CD14-positive monocyte (primary cell): ENCODE measurements at regions not wholly inside any gene's neighbourhood (a gene's known extent, or its start where the extent isn't known, plus 50 kb on each side); places are given as distances from the start of the nearest gene placed in this dataset.

ENCODE experiments used
- DNase-seq, 3 donors: peaks; one replicate each; pipeline ENCODE4 v3.0.0-alpha.2; 2011 to 2022
- H2AFZ ChIP-seq: 2 replicates; pipeline ENCODE4 v1.6.0; 2012; ENCODE audit warnings: mild to moderate bottlenecking, low read depth, low read length, inconsistent platforms; ENCODE audit not compliant: insufficient read depth, poor library complexity, severe bottlenecking
- H3K27ac ChIP-seq, 2 donors: 1 replicate in 1 of 2; 2 replicates in 1 of 2; pipeline ENCODE4 v1.5.1; 2012 to 2013; ENCODE audit warnings: low read length in 2 of 2, control low read depth in 1 of 2, inconsistent platforms in 1 of 2, low read depth in 1 of 2, mild to moderate bottlenecking in 1 of 2
- H3K27me3 ChIP-seq, 2 donors: one replicate each; pipeline versions ENCODE4 v1.6.0 to v1.6.1; 2011 to 2013; ENCODE audit warnings: low read length in 2 of 2; ENCODE audit not compliant: control insufficient read depth in 2 of 2, insufficient read depth in 2 of 2
- H3K36me3 ChIP-seq, 2 donors: replicated peaks in 1 of 2; 1 replicate in 1 of 2; 2 replicates in 1 of 2; pipeline versions ENCODE4 v1.5.1 to v1.6.1; 2012 to 2013; ENCODE audit warnings: low read length in 2 of 2, control low read depth in 1 of 2, inconsistent platforms in 1 of 2, mild to moderate bottlenecking in 1 of 2; ENCODE audit not compliant: insufficient read depth in 2 of 2, control insufficient read depth in 1 of 2
- H3K4me1 ChIP-seq, 2 donors: 1 replicate in 1 of 2; 2 replicates in 1 of 2; pipeline versions ENCODE4 v1.5.1 to v1.6.1; 2012 to 2013; ENCODE audit warnings: low read length in 2 of 2, control low read depth in 1 of 2, inconsistent platforms in 1 of 2, mild to moderate bottlenecking in 1 of 2, moderate library complexity in 1 of 2; ENCODE audit not compliant: insufficient read depth in 2 of 2, control insufficient read depth in 1 of 2
- H3K4me2 ChIP-seq: replicated peaks from 2 replicates; pipeline ENCODE3; 2012; ENCODE audit warnings: low read length, moderate library complexity, mild to moderate bottlenecking; ENCODE audit not compliant: poor library complexity, severe bottlenecking; ENCODE audit errors: extremely low read depth
- H3K4me3 ChIP-seq, 3 experiments: fragments of 200-600 bp in 1 of 3; sonication (generic) in 1 of 3; replicated peaks in 1 of 3; 1 replicate in 2 of 3; 2 replicates in 1 of 3; pipeline ENCODE4 v1.5.1; 2011 to 2013; ENCODE audit warnings: low read length in 3 of 3, mild to moderate bottlenecking in 3 of 3, control low read depth in 2 of 3, low read depth in 2 of 3, inconsistent platforms in 1 of 3, moderate library complexity in 1 of 3
- H3K79me2 ChIP-seq: 2 replicates; pipeline ENCODE4 v1.6.0; 2012; ENCODE audit warnings: mild to moderate bottlenecking, control low read depth, inconsistent platforms, low read length, moderate library complexity; ENCODE audit not compliant: insufficient read depth
- H3K9ac ChIP-seq: 2 replicates; pipeline ENCODE4 v1.6.0; 2017; ENCODE audit warnings: low read length, mild to moderate bottlenecking; ENCODE audit not compliant: insufficient read depth, poor library complexity, severe bottlenecking
- H3K9me3 ChIP-seq, 2 donors: replicated peaks in 1 of 2; 1 replicate in 1 of 2; 2 replicates in 1 of 2; pipeline versions ENCODE4 v1.5.1 to v1.6.1; 2012 to 2013; ENCODE audit warnings: low read length in 2 of 2, control low read depth in 1 of 2; ENCODE audit not compliant: control insufficient read depth in 1 of 2, insufficient read depth in 1 of 2
- H4K20me1 ChIP-seq: 2 replicates; pipeline ENCODE4 v1.6.0; 2012; ENCODE audit warnings: mild to moderate bottlenecking, low read length, control low read depth, moderate library complexity; ENCODE audit not compliant: insufficient read depth
- H3K27ac Mint-ChIP-seq, 7 donors: one replicate each; pipeline ENCODE4 v1.8.0; 2020; ENCODE audit warnings: mild to moderate bottlenecking in 7 of 7, mixed read lengths in 7 of 7, moderate library complexity in 6 of 7, inconsistent platforms in 2 of 7
- H3K27me3 Mint-ChIP-seq, 3 donors: one replicate each; pipeline ENCODE4 v1.8.0; 2021 to 2022; ENCODE audit warnings: low read depth in 3 of 3, mild to moderate bottlenecking in 3 of 3, mixed read lengths in 3 of 3, moderate library complexity in 3 of 3, inconsistent platforms in 1 of 3
- H3K36me3 Mint-ChIP-seq, 2 donors: one replicate each; pipeline ENCODE4 v1.8.0; 2020; ENCODE audit warnings: mixed read lengths in 2 of 2, inconsistent platforms in 1 of 2, mild to moderate bottlenecking in 1 of 2
- H3K4me1 Mint-ChIP-seq: one replicate; pipeline ENCODE4 v1.8.0; 2020; ENCODE audit warnings: mild to moderate bottlenecking, mixed read lengths
- H3K4me3 Mint-ChIP-seq, 2 donors: one replicate each; pipeline ENCODE4 v1.8.0; 2020; ENCODE audit warnings: mild to moderate bottlenecking in 2 of 2, mixed read lengths in 2 of 2, moderate library complexity in 1 of 2
- H3K9me3 Mint-ChIP-seq, 7 donors: one replicate each; pipeline ENCODE4 v1.8.0; 2020 to 2022; ENCODE audit warnings: mixed read lengths in 7 of 7, mild to moderate bottlenecking in 6 of 7, moderate library complexity in 6 of 7, inconsistent platforms in 2 of 7
- CTCF ChIP-seq: fragments of 200-600 bp; IDR thresholded peaks from one replicate; pipeline ENCODE4 v1.8.0; 2022; ENCODE audit warnings: antibody characterized with exemption, mild to moderate bottlenecking
- WGBS: methylation state at CpG from one replicate; pipeline ENCODE4 v1.1.5; 2013; ENCODE audit warnings: missing lambda C conversion rate; ENCODE audit not compliant: insufficient coverage; 5-methylcytosine and 5-hydroxymethylcytosine counted together
- intact Hi-C, 2 donors: fragments of 100-400 bp; cut with micrococcal nuclease; formaldehyde crosslinking; loops; one replicate each; pipeline versions ENCODE4 v1.15.0 to v1.15.1; 2023

GRCh38 chr12:14065616-14066015 lies 84.2 kb upstream of the GRIN2B start:
- no peaks in the 10 kb centered on the region for H3K9me3 ChIP-seq
- H3K79me2 ChIP-seq = no peaks in the 10 kb centered on the region
- no peaks in the 10 kb centered on the region for H3K36me3 ChIP-seq
- H3K4me2 ChIP-seq = no peak overlapping the region
- H3K4me3 ChIP-seq = no peak overlapping the region
- peaks cover 0 to 5% (median 1%) of the 10 kb centered on the region in 7 donors for H3K9me3 Mint-ChIP-seq
- intact Hi-C loops = no loop called here
- no peaks in the 10 kb centered on the region for H3K27me3 ChIP-seq
- H2AFZ ChIP-seq = no peak overlapping the region
- H3K4me1 ChIP-seq = no peaks in the 10 kb centered on the region
- no peak overlapping the region for H3K27ac ChIP-seq
- no CpG with 5 or more reads among the region's 1 CpG for WGBS
- no peaks in the 10 kb centered on the region for H4K20me1 ChIP-seq
- H3K4me1 Mint-ChIP-seq = no peaks in the 10 kb centered on the region
- DNase-seq = no peak
- no peak overlapping the region for H3K27ac Mint-ChIP-seq
- H3K9ac ChIP-seq = no peak overlapping the region
- H3K4me3 Mint-ChIP-seq = no peak overlapping the region
- no peak for TF ChIP-seq CTCF
- H3K36me3 Mint-ChIP-seq = no peaks in the 10 kb centered on the region
- H3K27me3 Mint-ChIP-seq = peaks cover 0 to 2% (median 0%) of the 10 kb centered on the region in 3 donors

- Histone ChIP-seq H3K27ac (no peak overlapping the region), H3K9ac (no peak overlapping the region), H3K36me3 (no peaks in the 10 kb centered on the region), H2AFZ (no peak overlapping the region), H3K4me3 (no peak overlapping the region), H3K4me1 (no peaks in the 10 kb centered on the region), H3K27me3 (no peaks in the 10 kb centered on the region), H4K20me1 (no peaks in the 10 kb centered on the region), H3K4me2 (no peak overlapping the region), H3K9me3 (no peaks in the 10 kb centered on the region), H3K79me2 (no peaks in the 10 kb centered on the region)
- TF ChIP-seq CTCF = no peak
- H3K4me1 Mint-ChIP-seq = no peaks in the 10 kb centered on the region
- DNase-seq = no peak
- peaks cover 0 to 2% (median 0%) of the 10 kb centered on the region in 3 donors for H3K27me3 Mint-ChIP-seq
- no peak overlapping the region for H3K4me3 Mint-ChIP-seq
- H3K36me3 Mint-ChIP-seq = no peaks in the 10 kb centered on the region
- peaks cover 0 to 5% (median 1%) of the 10 kb centered on the region in 7 donors for H3K9me3 Mint-ChIP-seq
- no peak overlapping the region for H3K27ac Mint-ChIP-seq
- intact Hi-C loops = no loop called here
Measured at GRCh38 chr12:14066021-14066420, 84.6 kb upstream of the GRIN2B start.
